HG03378 (cell line): ENCODE measurements at regions not wholly inside any gene's neighbourhood (a gene's known extent, or its start where the extent isn't known, plus 50 kb on each side); places are given as distances from the start of the nearest gene placed in this dataset.

Experiments
- ATAC-seq: cut with Tn5 transposase; IDR thresholded peaks from one replicate; pipeline ENCODE4 v1.9.1; 2021; ENCODE audit warnings: mild to moderate bottlenecking, moderate library complexity; ENCODE audit not compliant: unreplicated experiment

DNA sequence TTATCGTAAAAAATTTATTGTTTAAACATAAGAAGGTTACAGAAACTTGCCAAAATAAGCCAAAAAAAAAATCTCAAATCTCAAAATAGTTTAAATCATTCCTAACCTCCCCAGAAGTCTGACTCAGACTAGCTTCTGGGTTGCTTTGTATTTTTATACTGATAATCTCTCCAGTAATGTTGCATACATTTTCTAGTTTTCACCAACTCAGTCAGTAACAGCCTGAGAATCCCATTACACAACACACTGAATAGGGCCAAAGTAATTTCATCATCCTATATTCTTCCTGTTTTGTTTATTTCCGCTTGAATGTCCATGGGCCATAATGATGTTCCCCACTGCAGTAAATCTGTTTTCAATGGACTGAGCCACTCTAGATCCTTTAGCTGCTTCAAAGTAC is 478.5 kb downstream of the GPAM start:
- ATAC-seq = no peak

- ATAC-seq = no peak
These were observed 477.2 kb downstream of the GPAM start for GRCh38 chr10:111706331-111706730.

- no peak for ATAC-seq
These were observed 476.5 kb downstream of the GPAM start for GRCh38 chr10:111707076-111707475.

DNA sequence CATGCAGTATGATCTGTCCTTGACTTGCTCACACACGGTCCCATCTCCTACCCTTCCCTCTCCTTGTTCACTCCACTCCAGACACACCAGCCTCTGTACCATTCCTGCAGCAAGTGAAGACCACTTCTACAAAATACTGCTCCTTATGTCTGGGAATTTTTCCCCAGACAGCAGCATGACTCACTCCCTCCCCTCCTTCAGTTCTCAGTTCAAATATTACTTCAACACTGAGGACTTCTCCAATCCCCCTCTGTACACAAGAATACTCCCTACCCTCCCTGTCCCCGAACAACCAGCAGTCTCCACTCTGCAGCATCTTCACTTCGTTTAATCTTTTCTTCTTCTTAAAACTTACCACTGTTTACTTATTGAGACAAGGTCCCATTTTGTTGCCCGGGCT is 474.0 kb downstream of the GPAM start:
- ATAC-seq = no peak

GRCh38 chr10:111716032-111716431 is 467.5 kb downstream of the GPAM start:
- ATAC-seq = no peak

DNA sequence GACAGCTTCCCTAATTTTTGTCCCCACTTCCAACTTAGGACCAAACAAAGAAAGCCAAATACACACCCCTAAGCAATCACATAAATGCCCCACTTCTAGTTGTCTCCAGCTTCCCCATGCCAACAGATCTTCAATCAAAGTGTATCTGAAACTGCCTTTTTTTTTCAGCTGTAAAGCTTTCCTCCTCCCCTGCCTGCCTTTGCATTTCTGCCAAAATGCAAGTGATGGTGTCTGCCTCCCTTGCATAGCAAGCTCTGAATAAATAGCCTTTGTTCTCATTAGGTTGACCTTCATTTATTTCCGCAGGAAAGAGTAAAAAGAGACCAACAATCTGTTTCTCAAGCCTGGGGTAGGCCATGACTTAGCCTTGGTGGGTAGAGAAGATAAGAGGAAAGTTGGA is 459.4 kb downstream of the GPAM start:
- no peak for ATAC-seq

GRCh38 chr10:111725050-111725449 is 458.5 kb downstream of the GPAM start:
- no peak for ATAC-seq

- ATAC-seq = no peak
These were observed 451.3 kb downstream of the GPAM start for GRCh38 chr10:111732166-111732785.

DNA sequence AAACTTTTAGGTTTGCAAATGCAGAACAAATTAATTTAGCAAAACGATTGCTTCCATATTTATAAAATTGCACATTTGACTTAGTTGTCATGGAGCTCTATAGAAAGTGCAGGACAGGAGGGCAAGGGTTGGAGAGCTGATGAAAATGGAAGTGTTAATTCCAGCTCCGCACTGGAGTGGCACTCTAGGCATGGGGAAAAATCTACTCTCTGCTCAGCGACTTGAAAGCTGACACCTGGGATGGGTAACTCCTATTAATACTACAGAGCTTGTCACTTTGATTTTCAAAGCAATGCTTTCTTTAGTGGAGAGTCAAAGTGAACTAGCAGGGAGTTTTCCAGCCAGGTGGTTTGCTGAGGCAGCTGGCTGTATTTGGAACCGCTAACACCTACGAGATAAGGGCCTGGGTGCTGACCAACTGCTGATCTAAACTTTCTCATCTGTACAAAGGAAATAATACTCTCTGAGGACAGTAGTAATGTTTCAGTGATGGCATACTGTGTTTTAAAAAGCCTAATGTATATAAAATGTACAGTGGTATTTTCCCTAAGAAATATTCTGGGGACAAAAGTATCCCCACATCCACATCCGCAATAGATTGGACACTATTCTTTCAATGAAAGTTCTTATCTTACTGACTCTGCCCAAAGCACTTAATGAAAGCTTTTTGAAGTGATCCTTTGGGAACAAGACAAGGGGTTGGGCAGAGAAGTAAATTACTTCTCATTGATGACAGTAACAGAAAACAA is 444.3 kb downstream of the GPAM start:
- ATAC-seq = no peak

DNA sequence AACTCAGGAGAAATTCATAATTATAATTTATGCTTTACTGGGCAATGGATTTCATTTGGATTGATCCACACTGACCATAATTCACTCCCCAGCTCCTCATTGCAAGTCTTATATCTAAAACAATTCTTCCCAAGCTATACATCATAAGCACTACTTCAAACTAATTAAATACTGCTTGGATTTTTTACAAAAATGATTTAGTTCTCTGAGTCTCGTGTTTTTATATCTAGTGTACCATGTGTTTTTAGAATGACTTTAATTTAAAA is 443.8 kb downstream of the GPAM start:
- ATAC-seq = no peak

DNA sequence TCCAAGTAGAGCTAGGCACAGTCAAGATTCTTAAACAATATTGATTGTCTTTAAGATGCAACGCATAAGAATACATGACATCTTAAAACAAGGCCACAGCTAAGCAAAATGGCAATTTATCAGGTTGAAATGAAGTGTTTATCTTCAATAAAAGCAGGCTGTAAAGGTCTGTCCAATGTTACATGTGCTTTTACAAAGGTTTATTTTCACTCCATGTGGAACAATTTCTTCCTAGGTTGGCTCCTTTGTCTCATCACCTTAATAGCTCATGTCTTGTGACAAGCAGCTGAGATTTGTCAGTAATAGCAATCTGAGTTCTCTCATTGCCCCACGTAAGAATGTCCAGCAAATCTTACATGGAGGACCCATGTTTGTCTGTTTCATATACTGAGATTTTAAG is 437.6 kb downstream of the GPAM start:
- no peak for ATAC-seq

- no peak for ATAC-seq
These were observed 435.8 kb downstream of the GPAM start for GRCh38 chr10:111747751-111748150.

DNA sequence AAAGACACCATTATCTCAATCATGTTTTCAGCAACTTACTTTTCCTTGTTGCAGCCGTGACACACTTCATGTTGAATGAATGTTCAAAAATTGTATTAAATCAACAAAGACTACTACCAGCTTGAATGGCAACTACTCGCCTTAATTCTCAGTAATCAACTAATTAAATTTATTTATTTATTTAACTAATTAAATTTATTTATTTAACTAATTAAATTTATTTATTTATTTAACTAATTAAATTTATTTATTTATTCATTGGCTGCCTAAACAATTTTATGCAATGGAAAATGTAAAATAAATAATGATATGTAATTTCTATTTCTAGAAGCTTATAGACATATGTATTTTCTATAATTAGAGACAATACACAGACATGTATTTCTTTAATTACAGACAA is 435.4 kb downstream of the GPAM start:
- ATAC-seq = no peak

- ATAC-seq = no peak
These were observed 433.3 kb downstream of the GPAM start for GRCh38 chr10:111750165-111750849.

DNA sequence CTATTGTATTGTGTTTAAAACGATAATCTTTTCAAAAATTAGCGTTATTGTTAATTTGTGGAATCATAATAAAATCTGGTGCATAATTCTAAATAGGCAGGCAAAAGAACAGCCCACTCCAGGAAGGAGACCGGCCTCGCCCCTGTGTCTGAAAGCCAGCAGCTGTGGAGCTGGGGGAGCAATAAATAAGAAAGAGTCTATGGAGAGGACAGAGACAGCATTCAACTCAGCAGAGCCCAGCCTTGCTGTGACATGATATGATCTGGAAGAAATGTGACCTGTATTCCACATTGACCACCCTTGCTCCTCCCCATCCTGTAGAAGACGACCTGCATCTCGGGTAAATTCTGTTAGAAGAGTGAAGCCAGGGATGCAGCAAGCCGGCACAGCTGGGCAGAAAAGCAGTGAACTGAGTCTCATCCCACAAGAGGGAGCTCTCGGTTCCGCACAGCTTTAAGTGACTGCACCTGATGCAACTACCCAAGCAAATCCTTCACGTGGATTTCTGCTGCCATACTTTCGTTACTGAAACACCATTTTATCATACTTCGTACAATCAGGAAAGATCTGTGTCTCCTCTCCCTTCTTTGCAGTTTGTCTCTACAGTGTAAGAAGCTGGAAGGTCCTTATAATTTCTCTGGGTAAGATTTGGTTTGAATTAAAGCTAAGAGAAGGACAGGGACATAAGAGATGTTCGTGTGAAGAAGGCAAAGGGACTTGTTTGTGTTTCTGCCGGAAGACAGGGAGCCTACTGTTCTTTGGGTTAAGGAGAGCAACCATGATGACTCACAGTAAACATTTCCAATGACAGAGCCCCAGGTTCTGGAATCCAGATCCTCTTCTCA is 427.1 kb downstream of the GPAM start:
- ATAC-seq = no peak

GRCh38 chr10:111758593-111758992 is 425.0 kb downstream of the GPAM start:
- ATAC-seq = no peak

GRCh38 chr10:111762114-111762513 is 421.5 kb downstream of the GPAM start:
- no peak for ATAC-seq

- ATAC-seq = no peak
These were observed 418.3 kb downstream of the GPAM start for GRCh38 chr10:111765216-111765615.

DNA sequence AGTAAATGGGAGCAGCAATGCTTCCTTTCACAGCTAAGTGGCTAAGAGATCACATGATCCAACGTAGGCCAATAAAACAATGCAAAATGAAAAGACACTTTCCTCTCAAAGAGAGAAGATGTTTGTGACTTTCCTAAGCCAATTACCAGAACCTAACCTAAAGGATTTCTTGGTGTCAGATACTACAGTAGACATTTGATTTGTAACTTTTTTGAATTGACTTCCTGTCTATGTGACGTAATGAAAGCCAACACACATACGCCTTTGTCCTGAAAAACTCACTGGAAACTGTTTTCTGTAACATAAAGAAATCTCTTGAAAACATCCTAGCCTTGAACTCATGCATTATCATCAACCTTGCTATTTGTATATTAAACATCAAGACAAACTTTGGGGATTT is 417.1 kb downstream of the GPAM start:
- no peak for ATAC-seq

- ATAC-seq = no peak
These were observed 415.9 kb downstream of the GPAM start for GRCh38 chr10:111767661-111768060.

GRCh38 chr10:111773950-111774349 is 409.6 kb downstream of the GPAM start:
- no peak for ATAC-seq

DNA sequence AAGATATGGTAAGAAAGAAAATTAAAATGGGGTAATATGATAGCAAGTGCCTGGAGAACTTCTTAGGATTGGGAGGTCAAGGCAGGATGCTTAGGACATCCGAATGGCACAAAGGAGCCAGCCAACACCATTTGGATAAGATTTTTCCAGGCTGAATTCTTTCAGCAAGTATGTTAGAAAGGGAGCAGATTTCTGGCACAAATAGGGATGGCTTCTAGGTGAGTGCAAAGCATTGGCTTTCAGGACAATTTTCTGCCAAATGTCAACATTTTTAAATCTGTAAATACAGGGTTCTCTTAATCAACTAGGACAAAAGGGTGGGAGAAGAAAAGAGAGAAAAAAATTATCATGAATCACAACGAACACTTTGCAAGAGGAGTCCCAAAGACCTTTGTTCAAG is 409.1 kb downstream of the GPAM start:
- ATAC-seq = no peak
